H1 (cell line): ENCODE measurements at regions not wholly inside any gene's neighbourhood (a gene's known extent, or its start where the extent isn't known, plus 50 kb on each side); places are given as distances from the start of the nearest gene placed in this dataset.

ENCODE experiments used
- CTCF ChIA-PET: fragments of 300-600 bp; sonication (Branson Sonifier 250); formaldehyde crosslinking; loops from one replicate; lab custom pipeline; 2021; ENCODE audit not compliant: partially characterized antibody; lab: Charles Lee
- POLR2A ChIA-PET: fragments of 300-600 bp; sonication (Branson Sonifier 250); formaldehyde crosslinking; loops from one replicate; lab custom pipeline; 2021; ENCODE audit warnings: inconsistent platforms; ENCODE audit not compliant: partially characterized antibody; lab: Charles Lee
- DNase-seq, 2 experiments: peaks; one replicate each; pipeline versions ENCODE4 v3.0.0 to v3.0.0-alpha.2; 2010 to 2022; ENCODE audit warnings: low spot score in 2 of 2, low read depth in 1 of 2, mixed read lengths in 1 of 2
- FAIRE-seq: peaks from 2 replicates; lab custom pipeline; 2011; peaks lifted over from hg19 to GRCh38; lab: Jason Lieb, UNC
- H2AFZ ChIP-seq: 2 replicates; pipeline ENCODE4 v1.8.1; 2012; ENCODE audit warnings: low read length, inconsistent platforms
- H2AK5ac ChIP-seq: 2 replicates; pipeline ENCODE4 v1.6.1; 2013; ENCODE audit warnings: low read depth, low read length
- H2BK120ac ChIP-seq: replicated peaks from 2 replicates; pipeline ENCODE3; 2013; ENCODE audit warnings: low read depth, low read length, inconsistent platforms
- H2BK12ac ChIP-seq: 2 replicates; pipeline ENCODE4 v1.6.1; 2013; ENCODE audit warnings: low read depth, low read length
- H2BK15ac ChIP-seq: 2 replicates; pipeline ENCODE4 v1.6.1; 2013; ENCODE audit warnings: low read length
- H2BK20ac ChIP-seq: 2 replicates; pipeline ENCODE4 v1.6.1; 2013; ENCODE audit warnings: low read length
- H2BK5ac ChIP-seq: 2 replicates; pipeline ENCODE4 v1.6.1; 2013; ENCODE audit warnings: low read depth, low read length
- H3K14ac ChIP-seq: 2 replicates; pipeline ENCODE4 v1.6.1; 2013; ENCODE audit warnings: inconsistent platforms; ENCODE audit not compliant: insufficient read length
- H3K18ac ChIP-seq: 2 replicates; pipeline ENCODE4 v1.6.1; 2013; ENCODE audit warnings: low read length; ENCODE audit errors: extremely low read depth
- H3K23ac ChIP-seq: 2 replicates; pipeline ENCODE4 v1.6.1; 2013; ENCODE audit warnings: inconsistent platforms; ENCODE audit not compliant: insufficient read length
- H3K23me2 ChIP-seq: 2 replicates; pipeline ENCODE4 v1.6.1; 2013; ENCODE audit warnings: low read depth, low read length
- H3K27ac ChIP-seq: 2 replicates; pipeline ENCODE4 v1.6.1; 2011; ENCODE audit warnings: low read depth, low read length, inconsistent platforms
- H3K27me3 ChIP-seq, 4 experiments: replicated peaks in 1 of 4; 1 replicate in 1 of 4; 2 replicates in 3 of 4; pipeline versions ENCODE4 v1.6.1 to v1.8.1; 2011 to 2013; ENCODE audit warnings: low read length in 3 of 4, mild to moderate bottlenecking in 3 of 4, inconsistent platforms in 2 of 4, mixed read lengths in 2 of 4, moderate library complexity in 1 of 4; ENCODE audit not compliant: control insufficient read depth in 3 of 4, insufficient read depth in 3 of 4; ENCODE audit errors: extremely low read depth in 1 of 4
- H3K36me3 ChIP-seq, 4 experiments: 2 replicates each; pipeline versions ENCODE4 v1.6.1 to v1.8.1; 2011 to 2013; ENCODE audit warnings: mild to moderate bottlenecking in 4 of 4, low read length in 3 of 4, moderate library complexity in 2 of 4, control low read depth in 1 of 4, inconsistent platforms in 1 of 4; ENCODE audit not compliant: insufficient read depth in 4 of 4, control insufficient read depth in 2 of 4
- H3K4ac ChIP-seq: replicated peaks from 2 replicates; pipeline ENCODE3; 2013; ENCODE audit warnings: low read length, low read depth, mixed read lengths, inconsistent platforms; ENCODE audit not compliant: insufficient read length
- H3K4me1 ChIP-seq, 4 experiments: replicated peaks in 1 of 4; 1 replicate in 1 of 4; 2 replicates in 3 of 4; pipeline versions ENCODE4 v1.6.1 to v1.8.1; 2011 to 2013; ENCODE audit warnings: low read length in 3 of 4, inconsistent platforms in 2 of 4, mixed read lengths in 1 of 4; ENCODE audit not compliant: insufficient read depth in 4 of 4, control insufficient read depth in 3 of 4
- H3K4me2 ChIP-seq, 2 experiments: 2 replicates each; pipeline versions ENCODE4 v1.6.1 to v1.8.1; 2011 to 2013; ENCODE audit warnings: low read depth in 2 of 2, low read length in 2 of 2, control low read depth in 1 of 2, inconsistent platforms in 1 of 2, mild to moderate bottlenecking in 1 of 2; ENCODE audit not compliant: insufficient read depth in 1 of 2
- H3K4me3 ChIP-seq, 4 experiments: fragments of 200-600, 300-600 bp in 1 of 4; sonication (generic), shearing (Covaris generic), sonication (Bioruptor Twin) in 1 of 4; 2 replicates each; pipeline versions ENCODE4 v1.5.1 to v1.8.1; 2011 to 2016; ENCODE audit warnings: low read length in 4 of 4, low read depth in 3 of 4, control low read depth in 2 of 4, inconsistent platforms in 2 of 4, mild to moderate bottlenecking in 2 of 4, mixed read lengths in 1 of 4, moderate library complexity in 1 of 4; ENCODE audit not compliant: insufficient read depth in 2 of 4; ENCODE audit errors: extremely low read depth in 1 of 4
- H3K56ac ChIP-seq: replicated peaks from 2 replicates; pipeline ENCODE3; 2013; ENCODE audit warnings: low read depth, mild to moderate bottlenecking, mixed read lengths, low read length, inconsistent platforms; ENCODE audit not compliant: insufficient read length
- H3K79me1 ChIP-seq: 2 replicates; pipeline ENCODE4 v1.6.1; 2013; ENCODE audit warnings: low read depth, low read length, control low read depth
- H3K79me2 ChIP-seq, 2 experiments: 2 replicates each; pipeline versions ENCODE4 v1.6.1 to v1.8.1; 2012 to 2013; ENCODE audit warnings: low read length in 2 of 2, mild to moderate bottlenecking in 2 of 2, inconsistent platforms in 1 of 2; ENCODE audit not compliant: insufficient read depth in 2 of 2, control insufficient read depth in 1 of 2
- H3K9ac ChIP-seq, 4 experiments: replicated peaks in 1 of 4; 1 replicate in 1 of 4; 2 replicates in 3 of 4; pipeline versions ENCODE4 v1.6.1 to v1.8.1; 2011 to 2013; ENCODE audit warnings: low read depth in 3 of 4, low read length in 3 of 4, control low read depth in 2 of 4, mild to moderate bottlenecking in 2 of 4, moderate library complexity in 2 of 4, inconsistent platforms in 1 of 4; ENCODE audit errors: extremely low read depth in 1 of 4
- H3K9me3 ChIP-seq, 2 experiments: 2 replicates each; pipeline versions ENCODE4 v1.6.1 to v1.8.1; 2012 to 2013; ENCODE audit warnings: mild to moderate bottlenecking in 2 of 2, moderate library complexity in 2 of 2, control low read depth in 1 of 2, inconsistent platforms in 1 of 2, low read depth in 1 of 2, low read length in 1 of 2, mixed read lengths in 1 of 2; ENCODE audit not compliant: insufficient read depth in 2 of 2
- H4K20me1 ChIP-seq, 2 experiments: replicated peaks in 1 of 2; 2 replicates each; pipeline versions ENCODE3 to v1.8.1; 2011 to 2013; ENCODE audit warnings: inconsistent platforms in 2 of 2, low read length in 2 of 2, mild to moderate bottlenecking in 1 of 2; ENCODE audit not compliant: insufficient read depth in 2 of 2, control insufficient read depth in 1 of 2
- H4K5ac ChIP-seq: 2 replicates; pipeline ENCODE4 v1.6.1; 2013; ENCODE audit warnings: low read length, low read depth, mixed read lengths, inconsistent platforms; ENCODE audit not compliant: insufficient read length
- H4K8ac ChIP-seq: 2 replicates; pipeline ENCODE4 v1.8.0; 2013; ENCODE audit warnings: mild to moderate bottlenecking, moderate library complexity, low read length, inconsistent platforms; ENCODE audit not compliant: insufficient read depth; ENCODE audit errors: extremely low read depth
- H4K91ac ChIP-seq: replicated peaks from 2 replicates; pipeline ENCODE3; 2013; ENCODE audit warnings: low read length, mixed read lengths, inconsistent platforms; ENCODE audit not compliant: insufficient read length
- BRCA1 ChIP-seq: IDR thresholded peaks from 2 replicates; pipeline ENCODE4 v1.6.1; 2012; ENCODE audit warnings: low read depth, low read length, improper control_type of control experiment
- CTBP2 ChIP-seq: IDR thresholded peaks from 2 replicates; pipeline ENCODE4 v1.7.0; 2011; ENCODE audit warnings: borderline replicate concordance, mild to moderate bottlenecking, moderate library complexity, mixed read lengths, low read length; ENCODE audit not compliant: insufficient read depth, insufficient read length
- RXRA ChIP-seq: IDR thresholded peaks from 2 replicates; pipeline ENCODE4 v1.6.1; 2011; ENCODE audit warnings: low read depth, mild to moderate bottlenecking, low read length, moderate library complexity; ENCODE audit not compliant: insufficient read depth
- SAP30 ChIP-seq: fragments of 300-600 bp; sonication (generic); IDR thresholded peaks from 2 replicates; pipeline ENCODE4 v1.7.1; 2012; ENCODE audit warnings: low read length, moderate library complexity, mild to moderate bottlenecking, inconsistent platforms; ENCODE audit not compliant: insufficient read depth, insufficient replicate concordance
- SIRT6 ChIP-seq: IDR thresholded peaks from one replicate; pipeline ENCODE4 v1.7.1; 2012; ENCODE audit warnings: low read length, inconsistent platforms
- SUZ12 ChIP-seq: fragments of 200-600 bp; sonication (generic); IDR thresholded peaks from 2 replicates; pipeline ENCODE4 v1.6.1; 2012; ENCODE audit warnings: mild to moderate bottlenecking, inconsistent platforms, low read length, moderate library complexity, mixed read lengths
- WGBS, 2 experiments: shearing (Covaris generic) in 1 of 2; methylation state at CpG; one replicate each; pipeline versions ENCODE4 v1.1.6 to v1.1.7; 2013 to 2015; ENCODE audit warnings: low lambda C conversion rate in 2 of 2, mixed read lengths in 2 of 2, inconsistent platforms in 1 of 2, low coverage in 1 of 2, missing lambda C conversion rate in 1 of 2; ENCODE audit not compliant: insufficient replicate concordance in 2 of 2, insufficient coverage in 1 of 2, insufficient read length in 1 of 2; ENCODE audit errors: extremely low coverage in 1 of 2, missing lambda C conversion rate in 1 of 2; 5-methylcytosine and 5-hydroxymethylcytosine counted together
- TF ChIP-seq, protein P1 (sequence below): IDR thresholded peaks from 2 replicates; pipeline ENCODE4 v1.6.1; 2012; ENCODE audit warnings: inconsistent platforms
- TF ChIP-seq, protein P2 (sequence below): IDR thresholded peaks from 2 replicates; pipeline ENCODE4 v1.6.1; 2011; ENCODE audit warnings: low read length, improper control_type of control experiment

DNA sequence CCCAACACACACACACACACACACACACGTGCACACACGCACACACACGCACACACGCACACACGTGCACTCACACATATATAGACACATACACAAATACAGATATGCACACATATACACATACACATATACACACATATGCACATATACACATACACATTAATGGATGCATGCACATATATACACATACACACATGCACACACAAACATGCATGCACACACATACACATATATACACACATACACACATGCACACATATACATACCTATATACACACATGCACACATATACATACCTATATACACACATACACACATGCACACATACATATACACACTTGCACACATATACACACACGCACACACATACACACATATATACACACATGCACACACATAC, 312.4 kb upstream of the PFKP start:
- no peaks in the 10 kb centered on the region for H3K79me2 ChIP-seq
- H2BK120ac ChIP-seq, result no peak overlapping the region
- no peaks in the 10 kb centered on the region for H3K27me3 ChIP-seq
- H3K4ac ChIP-seq, result no peak overlapping the region
- no peak overlapping the region for H4K5ac ChIP-seq
- FAIRE-seq, result no peak
- no peak overlapping the region for H2BK15ac ChIP-seq
- H3K56ac ChIP-seq, result no peak overlapping the region
- no peak overlapping the region for H4K91ac ChIP-seq
- POLR2A ChIA-PET, result no interaction called here
- 62% methylated on average over 6 of the region's 6 CpGs; no CpG with 5 or more reads in 1 of the 2 experiments for WGBS, 2 experiments
- H3K9me3 ChIP-seq, result no peaks in the 10 kb centered on the region
- H3K18ac ChIP-seq, result no peak overlapping the region
- H3K4me3 ChIP-seq, result no peak overlapping the region
- no peak for DNase-seq
- H2BK20ac ChIP-seq, result no peak overlapping the region
- H2BK12ac ChIP-seq, result no peak overlapping the region
- no peak overlapping the region for H3K23ac ChIP-seq
- H4K20me1 ChIP-seq, result no peaks in the 10 kb centered on the region
- no peak overlapping the region for H4K8ac ChIP-seq
- CTCF ChIA-PET, result interaction anchor here (1.4 kb wide), 1 partner anchor 173 kb away, joined by 4 read pairs; no protein-coding TSS in a partner anchor
- no peak overlapping the region for H3K9ac ChIP-seq
- H3K36me3 ChIP-seq, result no peaks in the 10 kb centered on the region
- no peak overlapping the region for H3K4me2 ChIP-seq
- TF ChIP-seq BRCA1 (no peak), SIRT6 (no peak), CTBP2 (no peak), RXRA (no peak), SUZ12 (no peak), SAP30 (no peak)
- TF ChIP-seq, protein P1, sequence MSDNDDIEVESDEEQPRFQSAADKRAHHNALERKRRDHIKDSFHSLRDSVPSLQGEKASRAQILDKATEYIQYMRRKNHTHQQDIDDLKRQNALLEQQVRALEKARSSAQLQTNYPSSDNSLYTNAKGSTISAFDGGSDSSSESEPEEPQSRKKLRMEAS, result no peak
- TF ChIP-seq, protein P2, sequence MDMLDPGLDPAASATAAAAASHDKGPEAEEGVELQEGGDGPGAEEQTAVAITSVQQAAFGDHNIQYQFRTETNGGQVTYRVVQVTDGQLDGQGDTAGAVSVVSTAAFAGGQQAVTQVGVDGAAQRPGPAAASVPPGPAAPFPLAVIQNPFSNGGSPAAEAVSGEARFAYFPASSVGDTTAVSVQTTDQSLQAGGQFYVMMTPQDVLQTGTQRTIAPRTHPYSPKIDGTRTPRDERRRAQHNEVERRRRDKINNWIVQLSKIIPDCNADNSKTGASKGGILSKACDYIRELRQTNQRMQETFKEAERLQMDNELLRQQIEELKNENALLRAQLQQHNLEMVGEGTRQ, result no peak
- no peak overlapping the region for H3K27ac ChIP-seq
- no peaks in the 10 kb centered on the region for H3K79me1 ChIP-seq
- no peaks in the 10 kb centered on the region; the same call in 1 of the 2 replicates for H3K23me2 ChIP-seq
- H2BK5ac ChIP-seq, result no peak overlapping the region
- no peaks in the 10 kb centered on the region for H3K4me1 ChIP-seq
- no peak overlapping the region for H2AFZ ChIP-seq
- no peak overlapping the region for H2AK5ac ChIP-seq
- no peak overlapping the region for H3K14ac ChIP-seq
